HEK293T (cell line): ENCODE measurements at regions not wholly inside any gene's neighbourhood (a gene's known extent, or its start where the extent isn't known, plus 50 kb on each side); places are given as distances from the start of the nearest gene placed in this dataset.

ENCODE experiments used
- CTCF ChIA-PET: fragments of 350-600 bp; formaldehyde crosslinking; extraction: SDS; loops from one replicate; lab custom pipeline; 2021; ENCODE audit warnings: antibody characterized with exemption, inconsistent platforms; lab: Yijun Ruan, JAX
- POLR2A ChIA-PET: fragments of 350-600 bp; formaldehyde crosslinking; extraction: SDS; loops from one replicate; lab custom pipeline; 2020; ENCODE audit warnings: antibody characterized with exemption, inconsistent platforms; lab: Yijun Ruan, JAX
- DNase-seq: peaks from one replicate; pipeline ENCODE4 v3.0.0; 2012; ENCODE audit warnings: mixed read lengths; ENCODE audit errors: extremely low spot score
- ARNT ChIP-seq: fragments of 450-650 bp; IDR thresholded peaks from 2 replicates; pipeline ENCODE4 v1.6.1; 2017; ENCODE audit warnings: mild to moderate bottlenecking
- BHLHE40 ChIP-seq: fragments of 450-650 bp; IDR thresholded peaks from 2 replicates; pipeline ENCODE4 v1.6.1; 2016; ENCODE audit warnings: mild to moderate bottlenecking, moderate library complexity, borderline replicate concordance
- CTBP1 ChIP-seq: fragments of 450-650 bp; IDR thresholded peaks from 2 replicates; pipeline ENCODE4 v1.6.1; 2016; ENCODE audit warnings: borderline replicate concordance
- ELF4 ChIP-seq: fragments of 450-650 bp; IDR thresholded peaks from 2 replicates; pipeline ENCODE4 v1.6.1; 2017; ENCODE audit warnings: antibody characterized with exemption
- FOXA1 ChIP-seq: fragments of 450-650 bp; IDR thresholded peaks from 2 replicates; pipeline ENCODE4 v1.6.1; 2016; ENCODE audit warnings: mild to moderate bottlenecking
- FOXK2 ChIP-seq: fragments of 450-650 bp; IDR thresholded peaks from 2 replicates; pipeline ENCODE4 v1.6.1; 2016; ENCODE audit warnings: mild to moderate bottlenecking
- FOXM1 ChIP-seq: fragments of 450-650 bp; IDR thresholded peaks from 2 replicates; pipeline ENCODE4 v1.6.1; 2017; ENCODE audit warnings: mild to moderate bottlenecking, borderline replicate concordance
- HDGF ChIP-seq: fragments of 450-650 bp; IDR thresholded peaks from 2 replicates; pipeline ENCODE4 v1.6.1; 2017; ENCODE audit warnings: antibody characterized with exemption, borderline replicate concordance
- L3MBTL2 ChIP-seq: fragments of 450-650 bp; conservative IDR thresholded peaks from 2 replicates; pipeline ENCODE4 v1.6.1; 2016; ENCODE audit warnings: mild to moderate bottlenecking
- LEF1 ChIP-seq: fragments of 450-650 bp; IDR thresholded peaks from 2 replicates; pipeline ENCODE4 v1.6.1; 2017; ENCODE audit warnings: mild to moderate bottlenecking, borderline replicate concordance
- NFRKB ChIP-seq: fragments of 450-650 bp; IDR thresholded peaks from 2 replicates; pipeline ENCODE4 v1.6.1; 2016; ENCODE audit warnings: mild to moderate bottlenecking, moderate library complexity
- SP1 ChIP-seq: fragments of 450-650 bp; IDR thresholded peaks from 2 replicates; pipeline ENCODE4 v1.6.1; 2017
- SUZ12 ChIP-seq: fragments of 450-650 bp; IDR thresholded peaks from 2 replicates; pipeline ENCODE4 v1.6.1; 2016; ENCODE audit warnings: mild to moderate bottlenecking
- TARDBP ChIP-seq: fragments of 450-650 bp; IDR thresholded peaks from 2 replicates; pipeline ENCODE4 v1.6.1; 2016
- ZNF384 ChIP-seq: fragments of 450-650 bp; IDR thresholded peaks from 2 replicates; pipeline ENCODE4 v1.6.1; 2016
- TF ChIP-seq, protein P1 (sequence below): fragments of 450-650 bp; IDR thresholded peaks from 2 replicates; pipeline ENCODE4 v1.6.1; 2016

DNA sequence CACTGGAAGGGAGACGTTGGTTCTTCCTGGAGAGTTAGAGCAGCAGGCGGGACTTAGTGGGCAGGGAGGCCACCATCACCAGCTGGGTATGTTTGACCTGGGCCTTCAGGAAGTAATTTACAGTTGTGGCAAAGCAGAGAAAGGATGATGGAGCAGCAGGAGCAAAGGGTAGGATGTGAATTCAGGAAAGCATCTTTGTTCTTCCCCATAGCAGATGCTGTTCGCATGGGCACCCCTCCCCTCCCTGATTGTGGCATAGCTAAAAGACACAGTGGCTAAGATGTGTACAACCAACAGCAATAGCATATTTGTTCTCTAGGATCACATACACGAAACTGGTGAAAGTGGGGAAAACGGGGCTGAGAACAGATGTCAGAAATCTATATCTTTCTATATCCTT lies 56.3 kb upstream of the ITPRID1 start:
- no peak for DNase-seq
- CTCF ChIA-PET, result interaction anchor here (0.6 to 1.4 kb wide), 2 partner anchors 14 to 280 kb away, joined by 3 to 6 read pairs; no protein-coding TSS in a partner anchor
- POLR2A ChIA-PET, result no interaction called here

DNA sequence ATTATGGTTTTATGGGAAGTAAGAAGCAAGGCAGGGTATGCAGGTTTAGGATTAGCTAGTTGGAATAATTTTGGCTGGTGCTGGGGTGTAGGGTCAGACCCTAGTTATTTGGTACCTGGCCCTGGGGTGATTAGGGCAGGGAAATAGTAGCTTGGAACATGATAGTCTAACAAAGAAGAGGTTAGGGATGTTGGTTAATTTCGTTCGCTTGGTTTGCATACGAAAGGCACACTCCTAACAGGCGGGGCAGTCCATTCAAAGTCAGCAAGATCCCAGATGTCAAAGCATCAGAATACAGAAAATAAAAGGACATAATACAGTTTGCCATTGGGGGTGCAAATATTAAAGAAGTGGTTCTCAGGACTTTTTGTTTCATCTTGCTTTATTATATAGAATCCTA lies 55.7 kb upstream of the ITPRID1 start:
- POLR2A ChIA-PET, result no interaction called here
- TF ChIP-seq ELF4 (no peak), L3MBTL2 (no peak), LEF1 (no peak), FOXA1 (no peak), NFRKB (no peak), ARNT (no peak), FOXK2 (no peak), BHLHE40 (no peak), HDGF (no peak), TARDBP (no peak), SP1 (no peak), SUZ12 (no peak), CTBP1 (no peak), FOXM1 (no peak), ZNF384 (no peak)
- TF ChIP-seq, protein P1, sequence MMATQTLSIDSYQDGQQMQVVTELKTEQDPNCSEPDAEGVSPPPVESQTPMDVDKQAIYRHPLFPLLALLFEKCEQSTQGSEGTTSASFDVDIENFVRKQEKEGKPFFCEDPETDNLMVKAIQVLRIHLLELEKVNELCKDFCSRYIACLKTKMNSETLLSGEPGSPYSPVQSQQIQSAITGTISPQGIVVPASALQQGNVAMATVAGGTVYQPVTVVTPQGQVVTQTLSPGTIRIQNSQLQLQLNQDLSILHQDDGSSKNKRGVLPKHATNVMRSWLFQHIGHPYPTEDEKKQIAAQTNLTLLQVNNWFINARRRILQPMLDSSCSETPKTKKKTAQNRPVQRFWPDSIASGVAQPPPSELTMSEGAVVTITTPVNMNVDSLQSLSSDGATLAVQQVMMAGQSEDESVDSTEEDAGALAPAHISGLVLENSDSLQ, result no peak
- no peak for DNase-seq
- CTCF ChIA-PET, result no interaction called here

More for the DNA sequence above, 56.3 kb upstream of the ITPRID1 start:
- no peak for TF ChIP-seq ZNF384
- TF ChIP-seq L3MBTL2, result no peak
- no peak for TF ChIP-seq SP1
- TF ChIP-seq HDGF, result no peak
- TF ChIP-seq ELF4, result no peak
- no peak for TF ChIP-seq BHLHE40
- no peak for TF ChIP-seq FOXM1
- no peak for TF ChIP-seq NFRKB
- no peak for TF ChIP-seq FOXK2
- TF ChIP-seq, protein P1, result no peak
- no peak for TF ChIP-seq ARNT
- TF ChIP-seq FOXA1, result no peak
- TF ChIP-seq CTBP1, result no peak
- no peak for TF ChIP-seq SUZ12
- TF ChIP-seq LEF1, result no peak
- TF ChIP-seq TARDBP, result no peak

DNA sequence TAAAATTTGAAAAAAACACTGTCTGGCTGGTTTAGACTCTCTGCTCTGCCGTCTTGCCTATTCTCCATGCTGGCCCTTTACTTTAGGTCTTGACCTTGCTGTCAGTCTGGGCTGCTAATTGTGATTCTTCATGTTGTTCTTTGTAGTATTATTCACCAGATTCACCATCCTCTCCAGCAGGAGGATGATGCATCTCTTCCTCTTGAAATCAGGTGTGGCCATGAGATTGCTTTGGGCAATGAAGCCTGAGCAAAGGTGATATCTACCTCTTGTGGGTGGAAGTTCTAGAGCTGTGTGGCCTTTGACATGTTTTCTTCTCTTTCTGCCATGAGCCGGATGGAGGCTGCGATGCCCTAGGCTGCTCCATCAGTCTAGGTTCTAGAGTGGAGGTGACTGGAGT lies 51.3 kb upstream of the ITPRID1 start:
- no peak for DNase-seq
- TF ChIP-seq ARNT, result no peak
- CTCF ChIA-PET, result no interaction called here
- POLR2A ChIA-PET, result no interaction called here
